PFSK-1 (cell line): ENCODE measurements at regions not wholly inside any gene's neighbourhood (a gene's known extent, or its start where the extent isn't known, plus 50 kb on each side); places are given as distances from the start of the nearest gene placed in this dataset.

Experiments used
- TAF1 ChIP-seq: IDR thresholded peaks from 2 replicates; pipeline ENCODE4 v1.6.1; 2012; ENCODE audit warnings: low read length, control low read depth, borderline replicate concordance; ENCODE audit not compliant: insufficient read depth
- TF ChIP-seq, protein P1 (sequence below), 2 experiments: IDR thresholded peaks; 2 replicates each; pipeline versions ENCODE4 v1.6.1 to v1.8.0; 2011 to 2012; ENCODE audit warnings: low read depth in 2 of 2, low read length in 2 of 2, control low read depth in 1 of 2, inconsistent platforms in 1 of 2, mild to moderate bottlenecking in 1 of 2, moderate library complexity in 1 of 2; ENCODE audit not compliant: insufficient read depth in 1 of 2

DNA sequence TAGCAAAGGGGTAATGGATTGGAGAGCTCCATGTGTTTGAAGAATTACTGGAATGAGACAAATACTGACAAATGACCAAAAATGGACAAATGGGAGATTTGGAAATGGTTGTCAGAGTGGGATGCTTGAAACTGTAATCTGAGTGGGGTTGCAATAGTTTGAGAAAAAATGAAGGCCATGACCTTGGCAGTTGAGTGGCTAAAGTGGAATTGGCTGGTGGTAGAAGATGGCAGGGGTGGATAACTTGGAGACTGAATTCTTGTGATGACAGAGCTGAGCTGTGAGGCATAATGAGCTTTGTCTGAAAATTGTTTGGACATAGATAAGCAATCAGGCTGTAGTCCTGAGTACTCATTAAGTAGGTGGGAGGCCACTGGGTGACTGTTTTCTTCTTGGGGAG, 222.5 kb upstream of the PRICKLE1 start:
- TF ChIP-seq TAF1: no peak
- TF ChIP-seq, protein P1, sequence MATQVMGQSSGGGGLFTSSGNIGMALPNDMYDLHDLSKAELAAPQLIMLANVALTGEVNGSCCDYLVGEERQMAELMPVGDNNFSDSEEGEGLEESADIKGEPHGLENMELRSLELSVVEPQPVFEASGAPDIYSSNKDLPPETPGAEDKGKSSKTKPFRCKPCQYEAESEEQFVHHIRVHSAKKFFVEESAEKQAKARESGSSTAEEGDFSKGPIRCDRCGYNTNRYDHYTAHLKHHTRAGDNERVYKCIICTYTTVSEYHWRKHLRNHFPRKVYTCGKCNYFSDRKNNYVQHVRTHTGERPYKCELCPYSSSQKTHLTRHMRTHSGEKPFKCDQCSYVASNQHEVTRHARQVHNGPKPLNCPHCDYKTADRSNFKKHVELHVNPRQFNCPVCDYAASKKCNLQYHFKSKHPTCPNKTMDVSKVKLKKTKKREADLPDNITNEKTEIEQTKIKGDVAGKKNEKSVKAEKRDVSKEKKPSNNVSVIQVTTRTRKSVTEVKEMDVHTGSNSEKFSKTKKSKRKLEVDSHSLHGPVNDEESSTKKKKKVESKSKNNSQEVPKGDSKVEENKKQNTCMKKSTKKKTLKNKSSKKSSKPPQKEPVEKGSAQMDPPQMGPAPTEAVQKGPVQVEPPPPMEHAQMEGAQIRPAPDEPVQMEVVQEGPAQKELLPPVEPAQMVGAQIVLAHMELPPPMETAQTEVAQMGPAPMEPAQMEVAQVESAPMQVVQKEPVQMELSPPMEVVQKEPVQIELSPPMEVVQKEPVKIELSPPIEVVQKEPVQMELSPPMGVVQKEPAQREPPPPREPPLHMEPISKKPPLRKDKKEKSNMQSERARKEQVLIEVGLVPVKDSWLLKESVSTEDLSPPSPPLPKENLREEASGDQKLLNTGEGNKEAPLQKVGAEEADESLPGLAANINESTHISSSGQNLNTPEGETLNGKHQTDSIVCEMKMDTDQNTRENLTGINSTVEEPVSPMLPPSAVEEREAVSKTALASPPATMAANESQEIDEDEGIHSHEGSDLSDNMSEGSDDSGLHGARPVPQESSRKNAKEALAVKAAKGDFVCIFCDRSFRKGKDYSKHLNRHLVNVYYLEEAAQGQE (IDR thresholded peaks at IDR 0.05; ENCODE audit: insufficient read depth in 1 of 2, low read depth in 2 of 2, low read length in 2 of 2): no peak
